ENCODE measurements at regions not wholly inside any gene's neighbourhood (a gene's known extent, or its start where the extent isn't known, plus 50 kb on each side); places are given as distances from the start of the nearest gene placed in this dataset. TPM values are rescaled to one million over a fixed set of nuclear protein-coding genes. Genes with fewer than 3 reads are reported as not detected.

GRCh38 chr1:65092691-65093090 is 55.3 kb upstream of the AK4 start:
- no peaks in the 10 kb centered on the region for H3K36me3 ChIP-seq (ENCODE audit: low read depth)
- TF ChIP-seq, protein P1, sequence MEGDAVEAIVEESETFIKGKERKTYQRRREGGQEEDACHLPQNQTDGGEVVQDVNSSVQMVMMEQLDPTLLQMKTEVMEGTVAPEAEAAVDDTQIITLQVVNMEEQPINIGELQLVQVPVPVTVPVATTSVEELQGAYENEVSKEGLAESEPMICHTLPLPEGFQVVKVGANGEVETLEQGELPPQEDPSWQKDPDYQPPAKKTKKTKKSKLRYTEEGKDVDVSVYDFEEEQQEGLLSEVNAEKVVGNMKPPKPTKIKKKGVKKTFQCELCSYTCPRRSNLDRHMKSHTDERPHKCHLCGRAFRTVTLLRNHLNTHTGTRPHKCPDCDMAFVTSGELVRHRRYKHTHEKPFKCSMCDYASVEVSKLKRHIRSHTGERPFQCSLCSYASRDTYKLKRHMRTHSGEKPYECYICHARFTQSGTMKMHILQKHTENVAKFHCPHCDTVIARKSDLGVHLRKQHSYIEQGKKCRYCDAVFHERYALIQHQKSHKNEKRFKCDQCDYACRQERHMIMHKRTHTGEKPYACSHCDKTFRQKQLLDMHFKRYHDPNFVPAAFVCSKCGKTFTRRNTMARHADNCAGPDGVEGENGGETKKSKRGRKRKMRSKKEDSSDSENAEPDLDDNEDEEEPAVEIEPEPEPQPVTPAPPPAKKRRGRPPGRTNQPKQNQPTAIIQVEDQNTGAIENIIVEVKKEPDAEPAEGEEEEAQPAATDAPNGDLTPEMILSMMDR (IDR thresholded peaks at IDR 0.05), result no peak
- H3K4me3 ChIP-seq, result no peak overlapping the region
- no peaks in the 10 kb centered on the region for H3K9me3 ChIP-seq
- DNase-seq (no peak), ATAC-seq (no peak)
- peaks cover 6% of the 10 kb centered on the region for H3K4me1 ChIP-seq (ENCODE audit: low read depth)
- intact Hi-C loops (cut with DNase I, micrococcal nuclease), result no loop called here

- ATAC-seq, result no peak
- Histone ChIP-seq H3K4me3 (no peak overlapping the region), H3K9me3 (peaks cover 7% of the 10 kb centered on the region), H3K4me1 (ENCODE audit: low read depth) (no peaks in the 10 kb centered on the region), H3K36me3 (ENCODE audit: low read depth) (no peaks in the 10 kb centered on the region)
- intact Hi-C loops (cut with DNase I, micrococcal nuclease), result no loop called here
- TF ChIP-seq, protein P1 (IDR thresholded peaks at IDR 0.05), result no peak
- DNase-seq, result no peak
These were observed 50.9 kb upstream of the AK4 start for GRCh38 chr1:65097076-65097475.

Small RNA genes in the stretch of these regions (microRNA-seq; reads per million reads assigned to microRNA genes)
- 56.1 reads per million, percentile 55 among the genes with 10 or more reads in this experiment for gene MIR101-1
- not detected for gene MIR3671
